SK-N-SH treated with all-trans-retinoic acid at 6 μM for 48 hours (cell line): ENCODE measurements at regions not wholly inside any gene's neighbourhood (a gene's known extent, or its start where the extent isn't known, plus 50 kb on each side); places are given as distances from the start of the nearest gene placed in this dataset.

Experiments used
- ATAC-seq: fragments of 200-7000 bp; cut with Tn5 transposase; 3 replicates; pipeline ENCODE4 v1.9.1; 2020; ENCODE audit warnings: mild to moderate bottlenecking, moderate library complexity
- ARNTL ChIP-seq: fragments of 450-650 bp; formaldehyde crosslinking; IDR thresholded peaks from 2 replicates; pipeline ENCODE4 v1.5.0; 2020; ENCODE audit warnings: low read depth, mild to moderate bottlenecking, moderate library complexity, borderline replicate concordance
- CSDC2 ChIP-seq: fragments of 250-450 bp; sonication (Bioruptor Pico); IDR thresholded peaks from 2 replicates; pipeline ENCODE4 v1.5.0; 2020; ENCODE audit warnings: mild to moderate bottlenecking, moderate library complexity
- ESRRG ChIP-seq: fragments of 250-450 bp; sonication (Bioruptor Pico); IDR thresholded peaks from 2 replicates; pipeline ENCODE4 v1.6.1; 2021; ENCODE audit warnings: mild to moderate bottlenecking
- GLIS3 ChIP-seq: fragments of 250-450 bp; sonication (Bioruptor Pico); IDR thresholded peaks from 2 replicates; pipeline ENCODE4 v1.5.0; 2020; ENCODE audit warnings: mild to moderate bottlenecking, moderate library complexity
- ISL1 ChIP-seq: fragments of 250-450 bp; sonication (Bioruptor Pico); IDR thresholded peaks from 2 replicates; pipeline ENCODE4 v2.1.2; 2022; ENCODE audit warnings: mild to moderate bottlenecking, moderate library complexity
- OSR1 ChIP-seq: fragments of 250-450 bp; sonication (Bioruptor Pico); IDR thresholded peaks from 2 replicates; pipeline ENCODE4 v1.8.0; 2022; ENCODE audit warnings: moderate library complexity, mild to moderate bottlenecking, inconsistent platforms
- PPARA ChIP-seq: fragments of 250-450 bp; sonication (Bioruptor Pico); IDR thresholded peaks from 2 replicates; pipeline ENCODE4 v1.5.0; 2020; ENCODE audit warnings: mild to moderate bottlenecking, borderline replicate concordance
- RARB ChIP-seq: fragments of 250-450 bp; sonication (Bioruptor Pico); IDR thresholded peaks from 2 replicates; pipeline ENCODE4 v1.8.0; 2021; ENCODE audit warnings: mild to moderate bottlenecking, moderate library complexity
- SNAI2 ChIP-seq: fragments of 250-450 bp; sonication (Bioruptor Pico); IDR thresholded peaks from 2 replicates; pipeline ENCODE4 v1.5.0; 2020; ENCODE audit warnings: mild to moderate bottlenecking, moderate library complexity
- TCF4 ChIP-seq: fragments of 250-450 bp; sonication (Bioruptor Pico); IDR thresholded peaks from 2 replicates; pipeline ENCODE4 v1.8.0; 2021; ENCODE audit warnings: mild to moderate bottlenecking, moderate library complexity, borderline replicate concordance
- TOX ChIP-seq: fragments of 250-450 bp; sonication (Bioruptor Pico); IDR thresholded peaks from 2 replicates; pipeline ENCODE4 v1.8.0; 2021; ENCODE audit warnings: mild to moderate bottlenecking, moderate library complexity, borderline replicate concordance
- ZC3H10 ChIP-seq: fragments of 250-450 bp; sonication (Bioruptor Pico); IDR thresholded peaks from 2 replicates; pipeline ENCODE4 v1.5.1; 2021; ENCODE audit warnings: mild to moderate bottlenecking, moderate library complexity
- ZFP30 ChIP-seq: fragments of 450-650 bp; formaldehyde crosslinking; IDR thresholded peaks from 2 replicates; pipeline ENCODE4 v1.5.0; 2022; ENCODE audit warnings: mild to moderate bottlenecking, moderate library complexity
- ZNF565 ChIP-seq: fragments of 450-650 bp; formaldehyde crosslinking; conservative IDR thresholded peaks from 2 replicates; pipeline ENCODE4 v1.5.0; 2020; ENCODE audit warnings: low read depth, mild to moderate bottlenecking, moderate library complexity
- ZNF70 ChIP-seq: fragments of 450-650 bp; formaldehyde crosslinking; IDR thresholded peaks from 2 replicates; pipeline ENCODE4 v1.5.0; 2020; ENCODE audit warnings: mild to moderate bottlenecking, moderate library complexity
- ZNF8 ChIP-seq: fragments of 450-650 bp; formaldehyde crosslinking; IDR thresholded peaks from 2 replicates; pipeline ENCODE4 v1.5.0; 2020; ENCODE audit warnings: mild to moderate bottlenecking, moderate library complexity
- TF ChIP-seq, protein P1 (sequence below): fragments of 250-450 bp; sonication (Bioruptor Pico); IDR thresholded peaks from 2 replicates; pipeline ENCODE4 v1.5.1; 2021; ENCODE audit warnings: mild to moderate bottlenecking, moderate library complexity
- TF ChIP-seq, protein P2 (sequence below): fragments of 250-450 bp; sonication (Bioruptor Pico); IDR thresholded peaks from 2 replicates; pipeline ENCODE4 v1.5.1; 2020; ENCODE audit warnings: low read depth, mild to moderate bottlenecking, moderate library complexity
- TF ChIP-seq, protein P3 (sequence below): fragments of 250-450 bp; sonication (Bioruptor Pico); IDR thresholded peaks from 2 replicates; pipeline ENCODE4 v1.8.0; 2020; ENCODE audit warnings: mild to moderate bottlenecking, moderate library complexity, borderline replicate concordance
- TF ChIP-seq, protein P4 (sequence below): fragments of 250-450 bp; sonication (Bioruptor Pico); IDR thresholded peaks from 2 replicates; pipeline ENCODE4 v1.8.0; 2021; ENCODE audit warnings: low read depth, mild to moderate bottlenecking, moderate library complexity, borderline replicate concordance

DNA sequence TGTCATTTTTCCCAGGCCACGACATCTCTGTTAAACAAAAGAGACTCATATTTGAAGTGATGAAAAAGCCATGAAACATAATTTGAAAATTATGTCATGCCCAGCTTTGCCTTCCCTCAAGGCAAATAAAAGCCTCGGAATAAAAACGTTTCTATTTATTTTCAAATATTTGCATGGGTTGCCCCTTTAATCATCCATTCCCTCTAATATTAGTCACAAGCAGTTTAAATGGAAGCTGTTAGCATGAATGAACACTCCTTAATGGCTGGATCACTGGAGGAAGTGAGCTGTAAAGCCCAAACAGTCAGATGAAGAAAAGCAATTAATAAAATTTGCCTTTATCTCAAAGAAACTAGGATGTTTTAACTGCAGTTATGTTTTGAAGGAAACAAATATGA, 69.3 kb upstream of the STMND1 start:
- ATAC-seq: peak; percentile 72

DNA sequence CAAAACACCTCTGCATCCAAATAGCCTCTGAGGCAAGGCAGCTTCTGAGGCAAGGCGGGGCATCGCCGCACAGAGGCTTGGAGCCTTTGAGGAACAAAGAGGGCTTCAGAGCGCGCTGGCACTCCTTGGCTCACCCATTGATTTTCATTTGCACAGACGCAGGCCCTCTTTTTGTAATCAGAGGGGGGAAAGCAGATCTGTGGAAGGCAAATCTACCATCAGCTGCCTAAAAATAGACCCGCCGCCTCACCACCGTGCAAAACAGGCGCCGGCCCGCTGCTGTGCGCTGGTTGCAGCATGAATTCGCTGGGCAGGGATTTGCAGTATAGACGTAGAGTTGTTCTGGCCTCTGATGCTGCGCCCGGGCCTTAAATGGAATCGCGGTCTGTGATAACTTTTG, 69.9 kb upstream of the STMND1 start:
- no peak for TF ChIP-seq TOX (CRISPR knock-in tag)
- TF ChIP-seq ZNF8 (CRISPR knock-in tag): no peak
- no peak for TF ChIP-seq ZNF565 (CRISPR knock-in tag)
- no peak for TF ChIP-seq SNAI2
- TF ChIP-seq PPARA (CRISPR knock-in tag): no peak
- TF ChIP-seq ZFP30: no peak
- ATAC-seq: no peak

More for the DNA sequence above, 69.3 kb upstream of the STMND1 start:
- TF ChIP-seq, protein P1, sequence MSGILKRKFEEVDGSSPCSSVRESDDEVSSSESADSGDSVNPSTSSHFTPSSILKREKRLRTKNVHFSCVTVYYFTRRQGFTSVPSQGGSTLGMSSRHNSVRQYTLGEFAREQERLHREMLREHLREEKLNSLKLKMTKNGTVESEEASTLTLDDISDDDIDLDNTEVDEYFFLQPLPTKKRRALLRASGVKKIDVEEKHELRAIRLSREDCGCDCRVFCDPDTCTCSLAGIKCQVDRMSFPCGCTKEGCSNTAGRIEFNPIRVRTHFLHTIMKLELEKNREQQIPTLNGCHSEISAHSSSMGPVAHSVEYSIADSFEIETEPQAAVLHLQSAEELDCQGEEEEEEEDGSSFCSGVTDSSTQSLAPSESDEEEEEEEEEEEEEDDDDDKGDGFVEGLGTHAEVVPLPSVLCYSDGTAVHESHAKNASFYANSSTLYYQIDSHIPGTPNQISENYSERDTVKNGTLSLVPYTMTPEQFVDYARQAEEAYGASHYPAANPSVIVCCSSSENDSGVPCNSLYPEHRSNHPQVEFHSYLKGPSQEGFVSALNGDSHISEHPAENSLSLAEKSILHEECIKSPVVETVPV: no peak
- TF ChIP-seq GLIS3 (CRISPR knock-in tag) (no peak), ZC3H10 (CRISPR knock-in tag) (no peak), ESRRG (no peak), OSR1 (no peak), ZNF8 (CRISPR knock-in tag) (no peak), ISL1 (CRISPR knock-in tag) (no peak), SNAI2 (no peak)
- TF ChIP-seq, protein P2, sequence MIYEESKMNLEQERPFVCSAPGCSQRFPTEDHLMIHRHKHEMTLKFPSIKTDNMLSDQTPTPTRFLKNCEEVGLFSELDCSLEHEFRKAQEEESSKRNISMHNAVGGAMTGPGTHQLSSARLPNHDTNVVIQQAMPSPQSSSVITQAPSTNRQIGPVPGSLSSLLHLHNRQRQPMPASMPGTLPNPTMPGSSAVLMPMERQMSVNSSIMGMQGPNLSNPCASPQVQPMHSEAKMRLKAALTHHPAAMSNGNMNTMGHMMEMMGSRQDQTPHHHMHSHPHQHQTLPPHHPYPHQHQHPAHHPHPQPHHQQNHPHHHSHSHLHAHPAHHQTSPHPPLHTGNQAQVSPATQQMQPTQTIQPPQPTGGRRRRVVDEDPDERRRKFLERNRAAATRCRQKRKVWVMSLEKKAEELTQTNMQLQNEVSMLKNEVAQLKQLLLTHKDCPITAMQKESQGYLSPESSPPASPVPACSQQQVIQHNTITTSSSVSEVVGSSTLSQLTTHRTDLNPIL: no peak
- TF ChIP-seq, protein P3, sequence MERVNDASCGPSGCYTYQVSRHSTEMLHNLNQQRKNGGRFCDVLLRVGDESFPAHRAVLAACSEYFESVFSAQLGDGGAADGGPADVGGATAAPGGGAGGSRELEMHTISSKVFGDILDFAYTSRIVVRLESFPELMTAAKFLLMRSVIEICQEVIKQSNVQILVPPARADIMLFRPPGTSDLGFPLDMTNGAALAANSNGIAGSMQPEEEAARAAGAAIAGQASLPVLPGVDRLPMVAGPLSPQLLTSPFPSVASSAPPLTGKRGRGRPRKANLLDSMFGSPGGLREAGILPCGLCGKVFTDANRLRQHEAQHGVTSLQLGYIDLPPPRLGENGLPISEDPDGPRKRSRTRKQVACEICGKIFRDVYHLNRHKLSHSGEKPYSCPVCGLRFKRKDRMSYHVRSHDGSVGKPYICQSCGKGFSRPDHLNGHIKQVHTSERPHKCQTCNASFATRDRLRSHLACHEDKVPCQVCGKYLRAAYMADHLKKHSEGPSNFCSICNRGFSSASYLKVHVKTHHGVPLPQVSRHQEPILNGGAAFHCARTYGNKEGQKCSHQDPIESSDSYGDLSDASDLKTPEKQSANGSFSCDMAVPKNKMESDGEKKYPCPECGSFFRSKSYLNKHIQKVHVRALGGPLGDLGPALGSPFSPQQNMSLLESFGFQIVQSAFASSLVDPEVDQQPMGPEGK: no peak

DNA sequence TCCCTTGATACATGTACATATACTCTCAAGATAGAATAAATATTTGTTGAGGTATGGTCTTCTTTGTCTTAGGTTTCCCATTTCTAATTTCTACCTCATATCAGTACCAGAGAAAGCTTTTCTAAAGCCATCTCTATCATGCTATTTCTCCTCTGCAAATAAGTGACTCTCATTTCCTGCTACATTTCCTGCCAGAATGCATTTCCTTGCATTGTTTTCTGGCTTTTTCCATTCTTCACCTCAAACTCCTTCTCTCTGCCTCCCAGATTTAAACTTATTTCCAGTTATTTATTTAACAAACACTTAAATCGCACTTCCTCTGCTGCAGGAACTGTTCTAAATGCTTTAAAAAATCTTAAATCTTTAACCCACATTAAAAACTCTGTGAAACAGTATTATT, 74.4 kb upstream of the STMND1 start:
- TF ChIP-seq, protein P3: no peak
- TF ChIP-seq RARB (CRISPR knock-in tag): no peak
- no peak for TF ChIP-seq GLIS3 (CRISPR knock-in tag)
- TF ChIP-seq, protein P4, sequence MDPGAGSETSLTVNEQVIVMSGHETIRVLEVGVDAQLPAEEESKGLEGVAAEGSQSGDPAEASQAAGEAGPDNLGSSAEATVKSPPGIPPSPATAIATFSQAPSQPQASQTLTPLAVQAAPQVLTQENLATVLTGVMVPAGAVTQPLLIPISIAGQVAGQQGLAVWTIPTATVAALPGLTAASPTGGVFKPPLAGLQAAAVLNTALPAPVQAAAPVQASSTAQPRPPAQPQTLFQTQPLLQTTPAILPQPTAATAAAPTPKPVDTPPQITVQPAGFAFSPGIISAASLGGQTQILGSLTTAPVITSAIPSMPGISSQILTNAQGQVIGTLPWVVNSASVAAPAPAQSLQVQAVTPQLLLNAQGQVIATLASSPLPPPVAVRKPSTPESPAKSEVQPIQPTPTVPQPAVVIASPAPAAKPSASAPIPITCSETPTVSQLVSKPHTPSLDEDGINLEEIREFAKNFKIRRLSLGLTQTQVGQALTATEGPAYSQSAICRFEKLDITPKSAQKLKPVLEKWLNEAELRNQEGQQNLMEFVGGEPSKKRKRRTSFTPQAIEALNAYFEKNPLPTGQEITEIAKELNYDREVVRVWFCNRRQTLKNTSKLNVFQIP: no peak
- no peak for TF ChIP-seq SNAI2
- TF ChIP-seq ZNF70 (CRISPR knock-in tag): no peak
- TF ChIP-seq, protein P2: no peak
- no peak for TF ChIP-seq ZC3H10 (CRISPR knock-in tag)
- TF ChIP-seq ESRRG: no peak
- TF ChIP-seq ZNF565 (CRISPR knock-in tag): no peak
- TF ChIP-seq, protein P1: no peak
- no peak for TF ChIP-seq ARNTL (CRISPR knock-in tag)
- TF ChIP-seq TOX (CRISPR knock-in tag): no peak
- TF ChIP-seq TCF4 (CRISPR knock-in tag): no peak
- TF ChIP-seq ZFP30: no peak
- TF ChIP-seq CSDC2 (CRISPR knock-in tag): no peak
- TF ChIP-seq ISL1 (CRISPR knock-in tag): no peak
- no peak for TF ChIP-seq OSR1
- ATAC-seq: no peak
